ENCODE measurements at regions not wholly inside any gene's neighbourhood (a gene's known extent, or its start where the extent isn't known, plus 50 kb on each side); places are given as distances from the start of the nearest gene placed in this dataset.

GRCh38 chr4:52263607-52264006 is 212.5 kb downstream of the SPATA18 start:
- TF ChIP-seq CTCF (IDR thresholded peaks at IDR 0.05) (no peak), POLR2A (IDR thresholded peaks at IDR 0.05) (no peak)
